ENCODE measurements at regions not wholly inside any gene's neighbourhood (a gene's known extent, or its start where the extent isn't known, plus 50 kb on each side); places are given as distances from the start of the nearest gene placed in this dataset.

- ATAC-seq: no peak
- TF ChIP-seq TCF4 (CRISPR knock-in tag; IDR thresholded peaks at IDR 0.05; ENCODE audit: borderline replicate concordance) (peak; percentile 53; the same call in 1 of the 2 replicates), TSHZ2 (CRISPR knock-in tag; IDR thresholded peaks at IDR 0.05) (peak; percentile 79), ZNF565 (CRISPR knock-in tag; conservative IDR thresholded peaks at IDR 0.05; ENCODE audit: low read depth) (no peak)
Measured at GRCh38 chr20:12638633-12639312, 370.0 kb upstream of the SPTLC3 start.

- TF ChIP-seq RARB (CRISPR knock-in tag; IDR thresholded peaks at IDR 0.05) (no peak), CREB5 (CRISPR knock-in tag; IDR thresholded peaks at IDR 0.05; ENCODE audit: low read depth) (no peak), ZNF565 (CRISPR knock-in tag; conservative IDR thresholded peaks at IDR 0.05; ENCODE audit: low read depth) (no peak), TOX (CRISPR knock-in tag; IDR thresholded peaks at IDR 0.05; ENCODE audit: borderline replicate concordance) (no peak), ZFP30 (CRISPR knock-in tag; IDR thresholded peaks at IDR 0.05) (no peak), ESRRG (CRISPR knock-in tag; IDR thresholded peaks at IDR 0.05) (no peak), PATZ1 (CRISPR knock-in tag; IDR thresholded peaks at IDR 0.05; ENCODE audit: borderline replicate concordance) (no peak), ARNTL (CRISPR knock-in tag; IDR thresholded peaks at IDR 0.05; ENCODE audit: borderline replicate concordance, low read depth) (no peak), CSRNP3 (CRISPR knock-in tag; IDR thresholded peaks at IDR 0.05) (no peak), ZNF70 (CRISPR knock-in tag; IDR thresholded peaks at IDR 0.05) (no peak), ISL1 (CRISPR knock-in tag; IDR thresholded peaks at IDR 0.05) (no peak), OSR1 (CRISPR knock-in tag; IDR thresholded peaks at IDR 0.05) (no peak), CSDC2 (CRISPR knock-in tag; IDR thresholded peaks at IDR 0.05) (no peak), ZC3H10 (CRISPR knock-in tag; IDR thresholded peaks at IDR 0.05) (no peak)
Measured at GRCh38 chr20:12640251-12640650, 368.5 kb upstream of the SPTLC3 start.

GRCh38 chr20:12641619-12642018, 367.2 kb upstream of the SPTLC3 start:
- no peak for ATAC-seq

More at GRCh38 chr20:12640251-12640650, 368.5 kb upstream of the SPTLC3 start:
- no peak for ATAC-seq

More at GRCh38 chr20:12641619-12642018, 367.2 kb upstream of the SPTLC3 start:
- TF ChIP-seq OSR1 (CRISPR knock-in tag; IDR thresholded peaks at IDR 0.05): no peak
- no peak for TF ChIP-seq TSHZ2 (CRISPR knock-in tag; IDR thresholded peaks at IDR 0.05)
- TF ChIP-seq ZNF70 (CRISPR knock-in tag; IDR thresholded peaks at IDR 0.05): no peak
- TF ChIP-seq ZNF8 (CRISPR knock-in tag; IDR thresholded peaks at IDR 0.05): no peak
